ENCODE measurements at regions not wholly inside any gene's neighbourhood (a gene's known extent, or its start where the extent isn't known, plus 50 kb on each side); places are given as distances from the start of the nearest gene placed in this dataset.
A peak's percentile ranks its signal among the peaks of the same experiment; 100 is the strongest.

- FAIRE-seq (no peak), DNase-seq (ENCODE audit: low read depth) (no peak)
- Histone ChIP-seq H3K36me3 (ENCODE audit: control insufficient read depth, insufficient read depth, low read length) (no peaks in the 10 kb centered on the region), H3K4me3 (ENCODE audit: low read depth, low read length) (no peak overlapping the region), H3K27me3 (ENCODE audit: control insufficient read depth, insufficient read depth, low read length) (no peaks in the 10 kb centered on the region)
- no peak for TF ChIP-seq CTCF (IDR thresholded peaks at IDR 0.05; ENCODE audit: insufficient read depth, low read length, severe bottlenecking)
Observed at GRCh38 chr3:177976241-177976640, 560.0 kb upstream of the KCNMB2 start.

- FAIRE-seq (no peak), DNase-seq (ENCODE audit: low read depth) (no peak)
- no peaks in the 10 kb centered on the region for H3K36me3 ChIP-seq (ENCODE audit: control insufficient read depth, insufficient read depth, low read length)
- TF ChIP-seq CTCF (IDR thresholded peaks at IDR 0.05; ENCODE audit: insufficient read depth, low read length, severe bottlenecking) = no peak
- H3K27me3 ChIP-seq (ENCODE audit: control insufficient read depth, insufficient read depth, low read length) = no peaks in the 10 kb centered on the region
- H3K4me3 ChIP-seq (ENCODE audit: low read depth, low read length) = no peak overlapping the region
Observed at GRCh38 chr3:177976866-177977265, 559.4 kb upstream of the KCNMB2 start.

- TF ChIP-seq CTCF (IDR thresholded peaks at IDR 0.05; ENCODE audit: insufficient read depth, low read length, severe bottlenecking) = no peak
- no peaks in the 10 kb centered on the region for H3K36me3 ChIP-seq (ENCODE audit: control insufficient read depth, insufficient read depth, low read length)
- no peaks in the 10 kb centered on the region for H3K27me3 ChIP-seq (ENCODE audit: control insufficient read depth, insufficient read depth, low read length)
- FAIRE-seq (no peak), DNase-seq (ENCODE audit: low read depth) (peak; percentile 91)
- no peak overlapping the region for H3K4me3 ChIP-seq (ENCODE audit: low read depth, low read length)
Observed at GRCh38 chr3:177977381-177978158, 558.7 kb upstream of the KCNMB2 start.

- H3K27me3 ChIP-seq (ENCODE audit: control insufficient read depth, insufficient read depth, low read length) = no peaks in the 10 kb centered on the region
- no peak for DNase-seq (ENCODE audit: low read depth)
- no peak overlapping the region for H3K4me3 ChIP-seq (ENCODE audit: low read depth, low read length)
- H3K36me3 ChIP-seq (ENCODE audit: control insufficient read depth, insufficient read depth, low read length) = no peaks in the 10 kb centered on the region
- TF ChIP-seq CTCF (IDR thresholded peaks at IDR 0.05; ENCODE audit: insufficient read depth, low read length, severe bottlenecking) = no peak
- FAIRE-seq = no peak
Observed at GRCh38 chr3:177978946-177979345, 557.3 kb upstream of the KCNMB2 start.

GRCh38 chr3:177979703-177980102 is 556.5 kb upstream of the KCNMB2 start:
- Histone ChIP-seq H3K27me3 (ENCODE audit: control insufficient read depth, insufficient read depth, low read length) (no peaks in the 10 kb centered on the region), H3K36me3 (ENCODE audit: control insufficient read depth, insufficient read depth, low read length) (no peaks in the 10 kb centered on the region), H3K4me3 (ENCODE audit: low read depth, low read length) (no peak overlapping the region)
- no peak for TF ChIP-seq CTCF (IDR thresholded peaks at IDR 0.05; ENCODE audit: insufficient read depth, low read length, severe bottlenecking)
- FAIRE-seq (no peak), DNase-seq (ENCODE audit: low read depth) (no peak)

GRCh38 chr3:177981576-177981975 is 554.7 kb upstream of the KCNMB2 start:
- Histone ChIP-seq H3K27me3 (ENCODE audit: control insufficient read depth, insufficient read depth, low read length) (no peaks in the 10 kb centered on the region), H3K36me3 (ENCODE audit: control insufficient read depth, insufficient read depth, low read length) (no peaks in the 10 kb centered on the region), H3K4me3 (ENCODE audit: low read depth, low read length) (no peak overlapping the region)
- DNase-seq (ENCODE audit: low read depth) (no peak), FAIRE-seq (no peak)
- no peak for TF ChIP-seq CTCF (IDR thresholded peaks at IDR 0.05; ENCODE audit: insufficient read depth, low read length, severe bottlenecking)
